ENCODE measurements at regions not wholly inside any gene's neighbourhood (a gene's known extent, or its start where the extent isn't known, plus 50 kb on each side); places are given as distances from the start of the nearest gene placed in this dataset.

GRCh38 chr9:115765060-115765459, 388.5 kb upstream of the PAPPA start:
- POLR2A ChIA-PET (ENCODE audit: low non-redundant PET) = no interaction called here
- no peak overlapping the region for H3K27ac ChIP-seq
- no peak for TF ChIP-seq CTCF (conservative IDR thresholded peaks at IDR 0.05; ENCODE audit: low read depth)
- CTCF ChIA-PET = no interaction called here
- DNase-seq (ENCODE audit: low spot score) = no peak

GRCh38 chr9:115766370-115766955, 387.1 kb upstream of the PAPPA start:
- no peak for TF ChIP-seq CTCF (conservative IDR thresholded peaks at IDR 0.05; ENCODE audit: low read depth)
- no peak overlapping the region for H3K27ac ChIP-seq
- ChIA-PET CTCF (no interaction called here), POLR2A (ENCODE audit: low non-redundant PET) (no interaction called here)
- DNase-seq (ENCODE audit: low spot score) = no peak

- POLR2A ChIA-PET (ENCODE audit: low non-redundant PET) = no interaction called here
- no peak for TF ChIP-seq CTCF (conservative IDR thresholded peaks at IDR 0.05; ENCODE audit: low read depth)
- no peak for DNase-seq (ENCODE audit: low spot score)
- H3K27ac ChIP-seq = no peak overlapping the region
- CTCF ChIA-PET = no interaction called here
Observed at GRCh38 chr9:115770521-115770920, 383.1 kb upstream of the PAPPA start.

GRCh38 chr9:115775659-115776058, 377.9 kb upstream of the PAPPA start:
- DNase-seq (ENCODE audit: low spot score) = no peak
- ChIA-PET CTCF (interaction anchor here (0.6 kb wide), 1 partner anchor 811 kb away, joined by 4 read pairs; no protein-coding TSS in a partner anchor), POLR2A (ENCODE audit: low non-redundant PET) (no interaction called here)
- no peak for TF ChIP-seq CTCF (conservative IDR thresholded peaks at IDR 0.05; ENCODE audit: low read depth)
- H3K27ac ChIP-seq = no peak overlapping the region

GRCh38 chr9:115777610-115778009, 376.0 kb upstream of the PAPPA start:
- CTCF ChIA-PET = interaction anchor here (0.6 kb wide), 1 partner anchor 395 kb away, joined by 3 read pairs; no protein-coding TSS in a partner anchor
- POLR2A ChIA-PET (ENCODE audit: low non-redundant PET) = no interaction called here
- no peak for TF ChIP-seq CTCF (conservative IDR thresholded peaks at IDR 0.05; ENCODE audit: low read depth)

GRCh38 chr9:115781070-115781736, 372.4 kb upstream of the PAPPA start:
- H3K27ac ChIP-seq = no peak overlapping the region
- no peak for TF ChIP-seq CTCF (conservative IDR thresholded peaks at IDR 0.05; ENCODE audit: low read depth)
- DNase-seq (ENCODE audit: low spot score) = no peak
- POLR2A ChIA-PET (ENCODE audit: low non-redundant PET) = no interaction called here
- CTCF ChIA-PET = no interaction called here

More at GRCh38 chr9:115777610-115778009, 376.0 kb upstream of the PAPPA start:
- DNase-seq (ENCODE audit: low spot score) = no peak
- no peak overlapping the region for H3K27ac ChIP-seq

Measured in RWPE1 (cell line).